SK-N-SH (cell line): ENCODE measurements at regions not wholly inside any gene's neighbourhood (a gene's known extent, or its start where the extent isn't known, plus 50 kb on each side); places are given as distances from the start of the nearest gene placed in this dataset.

Experiments used
- CTCF ChIA-PET: fragments of 300-600, 350-600 bp; formaldehyde crosslinking; extraction: SDS; loops from one replicate; lab custom pipeline; 2021; lab: Yijun Ruan, JAX
- POLR2A ChIA-PET: fragments of 350-600 bp; sonication (Branson Sonifier 250); formaldehyde crosslinking; extraction: SDS; loops from one replicate; lab custom pipeline; 2020; ENCODE audit warnings: antibody characterized with exemption, inconsistent platforms; lab: Yijun Ruan, JAX
- DNase-seq: peaks from one replicate; pipeline ENCODE4 v3.0.0; 2012
- H2AFZ ChIP-seq: fragments of 200-600 bp; sonication (generic); 2 replicates; pipeline ENCODE4 v1.8.1; 2016; ENCODE audit warnings: antibody characterized with exemption, mild to moderate bottlenecking, low read depth
- H3F3A ChIP-seq: fragments of 200-600 bp; sonication (generic); replicated peaks from 2 replicates; pipeline ENCODE3; 2016; ENCODE audit warnings: antibody characterized with exemption, mild to moderate bottlenecking; ENCODE audit not compliant: insufficient read depth
- H3K27ac ChIP-seq, 2 experiments: fragments of 200-500 bp in 1 of 2; fragments of 200-600 bp in 1 of 2; sonication (Bioruptor generic) in 1 of 2; sonication (generic), shearing (Covaris generic) in 1 of 2; 2 replicates each; pipeline versions ENCODE4 v1.5.1 to v1.6.1; 2014 to 2016; ENCODE audit warnings: low read depth in 2 of 2, inconsistent platforms in 1 of 2, low read length in 1 of 2, mild to moderate bottlenecking in 1 of 2, mixed read lengths in 1 of 2
- H3K27me3 ChIP-seq: fragments of 200-600 bp; sonication (generic), shearing (Covaris generic); 2 replicates; pipeline ENCODE4 v1.6.1; 2016; ENCODE audit warnings: mixed run types; ENCODE audit not compliant: insufficient read depth
- H3K36me3 ChIP-seq, 2 experiments: fragments of 200-500 bp in 1 of 2; fragments of 200-600 bp in 1 of 2; sonication (Bioruptor generic) in 1 of 2; sonication (generic) in 1 of 2; replicated peaks in 1 of 2; 2 replicates each; pipeline versions ENCODE3 to v1.5.1; 2014 to 2016; ENCODE audit warnings: low read length in 1 of 2, mild to moderate bottlenecking in 1 of 2; ENCODE audit not compliant: insufficient read depth in 2 of 2, control insufficient read depth in 1 of 2
- H3K4me1 ChIP-seq, 2 experiments: fragments of 200-500 bp in 1 of 2; fragments of 200-600 bp in 1 of 2; sonication (Bioruptor generic) in 1 of 2; sonication (generic), shearing (Covaris generic) in 1 of 2; 2 replicates each; pipeline versions ENCODE4 v1.5.1 to v1.6.1; 2014 to 2016; ENCODE audit warnings: low read depth in 1 of 2, low read length in 1 of 2, mixed run types in 1 of 2; ENCODE audit not compliant: insufficient read depth in 2 of 2, control insufficient read depth in 1 of 2
- H3K4me2 ChIP-seq: fragments of 200-600 bp; sonication (generic), shearing (Covaris generic); 2 replicates; pipeline ENCODE4 v1.6.1; 2017; ENCODE audit warnings: mixed run types
- H3K4me3 ChIP-seq, 2 experiments: fragments of 200-500 bp in 1 of 2; fragments of 200-600 bp in 1 of 2; sonication (Bioruptor generic) in 1 of 2; sonication (generic), shearing (Covaris generic) in 1 of 2; 2 replicates each; pipeline versions ENCODE4 v1.5.1 to v1.8.1; 2014 to 2016; ENCODE audit warnings: low read depth in 2 of 2, inconsistent platforms in 1 of 2, low read length in 1 of 2, mild to moderate bottlenecking in 1 of 2, mixed read lengths in 1 of 2, moderate library complexity in 1 of 2
- H3K79me2 ChIP-seq: fragments of 200-600 bp; sonication (generic); 2 replicates; pipeline ENCODE4 v1.8.1; 2017; ENCODE audit warnings: mild to moderate bottlenecking; ENCODE audit not compliant: insufficient read depth
- H3K9ac ChIP-seq: fragments of 200-600 bp; sonication (generic); 2 replicates; pipeline ENCODE4 v1.6.1; 2017; ENCODE audit warnings: mixed run types
- H3K9me2 ChIP-seq: fragments of 200-600 bp; sonication (generic); 2 replicates; pipeline ENCODE4 v1.6.1; 2017; ENCODE audit warnings: mixed run types
- H3K9me3 ChIP-seq: fragments of 200-600 bp; sonication (generic); 2 replicates; pipeline ENCODE4 v1.6.1; 2017; ENCODE audit warnings: mixed run types, mild to moderate bottlenecking, moderate library complexity
- H4K20me1 ChIP-seq: fragments of 200-600 bp; sonication (generic); 2 replicates; pipeline ENCODE4 v1.6.1; 2017; ENCODE audit warnings: mild to moderate bottlenecking, mixed run types; ENCODE audit not compliant: insufficient read depth
- CHD2 ChIP-seq: fragments of 150-350 bp; IDR thresholded peaks from 2 replicates; pipeline ENCODE4 v1.6.1; 2018; ENCODE audit warnings: low read length; ENCODE audit not compliant: partially characterized antibody
- ELF1 ChIP-seq: IDR thresholded peaks from 2 replicates; pipeline ENCODE4 v1.4.0; 2012
- EP300 ChIP-seq, 2 experiments: IDR thresholded peaks; 2 replicates each; pipeline versions ENCODE4 v1.4.0 to v1.6.1; 2012; ENCODE audit warnings: borderline replicate concordance in 1 of 2, low read depth in 1 of 2, low read length in 1 of 2
- FOXJ3 ChIP-seq: sonication (generic); formaldehyde crosslinking; IDR thresholded peaks from 2 replicates; pipeline ENCODE4 v1.5.1; 2020; ENCODE audit warnings: mild to moderate bottlenecking, missing genetic modification reagents
- MXI1 ChIP-seq: IDR thresholded peaks from 2 replicates; pipeline ENCODE4 v1.6.1; 2012; ENCODE audit warnings: mild to moderate bottlenecking, low read depth, low read length, improper control_type of control experiment
- POLR2AphosphoS5 ChIP-seq: IDR thresholded peaks from 2 replicates; pipeline ENCODE4 v1.6.1; 2012; ENCODE audit warnings: low read depth, low read length
- RAD21 ChIP-seq: IDR thresholded peaks from 2 replicates; pipeline ENCODE4 v1.6.1; 2012; ENCODE audit warnings: mild to moderate bottlenecking, low read length
- RCOR1 ChIP-seq: fragments of 150-350 bp; IDR thresholded peaks from 2 replicates; pipeline ENCODE4 v1.6.1; 2017; ENCODE audit warnings: antibody characterized with exemption, low read length
- REST ChIP-seq: IDR thresholded peaks from 2 replicates; pipeline ENCODE4 v1.6.1; 2012; ENCODE audit warnings: mild to moderate bottlenecking, low read depth, low read length, moderate library complexity
- RFX5 ChIP-seq: IDR thresholded peaks from 2 replicates; pipeline ENCODE4 v1.6.1; 2012; ENCODE audit warnings: mild to moderate bottlenecking, improper control_type of control experiment, low read length
- RXRA ChIP-seq: IDR thresholded peaks from 2 replicates; pipeline ENCODE4 v1.4.0; 2012; ENCODE audit warnings: low read depth, mild to moderate bottlenecking, borderline replicate concordance
- SMC3 ChIP-seq: IDR thresholded peaks from 2 replicates; pipeline ENCODE4 v1.6.1; 2012; ENCODE audit warnings: low read depth, low read length, improper control_type of control experiment
- TCF12 ChIP-seq: IDR thresholded peaks from 2 replicates; pipeline ENCODE4 v1.4.0; 2012
- YY1 ChIP-seq: IDR thresholded peaks from 2 replicates; pipeline ENCODE4 v1.4.0; 2012; ENCODE audit warnings: low read depth, mild to moderate bottlenecking
- WGBS: methylation state at CpG from one replicate; pipeline ENCODE4 v1.1.6; 2017; ENCODE audit warnings: low lambda C conversion rate; 5-methylcytosine and 5-hydroxymethylcytosine counted together
- TF ChIP-seq, protein P1 (sequence below): fragments of 150-350 bp; IDR thresholded peaks from 2 replicates; pipeline ENCODE4 v1.6.1; 2016; ENCODE audit warnings: mild to moderate bottlenecking, low read depth, low read length
- TF ChIP-seq, protein P2 (sequence below): IDR thresholded peaks from 2 replicates; pipeline ENCODE4 v1.4.0; 2012; ENCODE audit warnings: low read depth
- TF ChIP-seq, protein P3 (sequence below): IDR thresholded peaks from 2 replicates; pipeline ENCODE4 v1.4.0; 2012; ENCODE audit warnings: low read depth, borderline replicate concordance
- TF ChIP-seq, protein P4 (sequence below): fragments of 150-350 bp; IDR thresholded peaks from 2 replicates; pipeline ENCODE4 v1.6.1; 2017; ENCODE audit warnings: antibody characterized with exemption, low read length, low read depth, borderline replicate concordance

DNA sequence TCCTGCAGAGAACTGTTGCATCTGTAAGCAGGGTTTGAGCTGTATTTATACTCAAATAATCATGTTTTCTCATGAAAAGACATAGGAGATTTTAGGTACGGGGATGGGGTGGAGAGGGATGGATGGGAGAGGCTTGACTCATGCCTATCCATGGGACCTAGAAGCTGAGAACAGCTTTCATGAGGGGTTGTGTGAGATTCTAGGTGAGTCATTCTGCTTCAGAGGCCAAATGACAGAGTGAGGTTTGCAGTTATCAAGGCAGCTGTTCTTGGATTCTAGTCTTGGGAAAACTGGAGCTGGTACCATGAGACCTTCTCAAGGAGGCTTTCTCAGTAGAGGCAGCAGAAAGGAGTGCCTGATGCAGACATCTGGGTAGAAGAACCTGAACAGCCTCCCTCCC lies 746.9 kb downstream of the TYW1 start:
- ChIA-PET CTCF (interaction anchor here (1.0 to 1.4 kb wide), 4 partner anchors 12 to 46 kb away, joined by 3 read pairs; no protein-coding TSS in a partner anchor), POLR2A (no interaction called here)
- WGBS: 43% methylated on average over 1 of the region's 1 CpG
- no peak overlapping the region for H3K9ac ChIP-seq
- peaks cover 12% of the 10 kb centered on the region; the same call in 1 of the 2 replicates for H3K9me3 ChIP-seq
- no peaks in the 10 kb centered on the region for H3F3A ChIP-seq
- no peaks in the 10 kb centered on the region for H3K4me1 ChIP-seq
- no peaks in the 10 kb centered on the region for H3K9me2 ChIP-seq
- no peak overlapping the region for H2AFZ ChIP-seq
- H3K79me2 ChIP-seq: no peaks in the 10 kb centered on the region
- TF ChIP-seq SMC3: no peak
- TF ChIP-seq, protein P1, sequence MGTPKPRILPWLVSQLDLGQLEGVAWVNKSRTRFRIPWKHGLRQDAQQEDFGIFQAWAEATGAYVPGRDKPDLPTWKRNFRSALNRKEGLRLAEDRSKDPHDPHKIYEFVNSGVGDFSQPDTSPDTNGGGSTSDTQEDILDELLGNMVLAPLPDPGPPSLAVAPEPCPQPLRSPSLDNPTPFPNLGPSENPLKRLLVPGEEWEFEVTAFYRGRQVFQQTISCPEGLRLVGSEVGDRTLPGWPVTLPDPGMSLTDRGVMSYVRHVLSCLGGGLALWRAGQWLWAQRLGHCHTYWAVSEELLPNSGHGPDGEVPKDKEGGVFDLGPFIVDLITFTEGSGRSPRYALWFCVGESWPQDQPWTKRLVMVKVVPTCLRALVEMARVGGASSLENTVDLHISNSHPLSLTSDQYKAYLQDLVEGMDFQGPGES: no peak
- no peak for TF ChIP-seq CHD2
- TF ChIP-seq, protein P2, sequence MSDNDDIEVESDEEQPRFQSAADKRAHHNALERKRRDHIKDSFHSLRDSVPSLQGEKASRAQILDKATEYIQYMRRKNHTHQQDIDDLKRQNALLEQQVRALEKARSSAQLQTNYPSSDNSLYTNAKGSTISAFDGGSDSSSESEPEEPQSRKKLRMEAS: no peak
- no peak for TF ChIP-seq EP300 (IDR thresholded peaks at IDR 0.05; ENCODE audit: borderline replicate concordance in 1 of 2, low read depth in 1 of 2, low read length in 1 of 2)
- no peak for TF ChIP-seq ELF1
- TF ChIP-seq RAD21: no peak
- TF ChIP-seq, protein P3, sequence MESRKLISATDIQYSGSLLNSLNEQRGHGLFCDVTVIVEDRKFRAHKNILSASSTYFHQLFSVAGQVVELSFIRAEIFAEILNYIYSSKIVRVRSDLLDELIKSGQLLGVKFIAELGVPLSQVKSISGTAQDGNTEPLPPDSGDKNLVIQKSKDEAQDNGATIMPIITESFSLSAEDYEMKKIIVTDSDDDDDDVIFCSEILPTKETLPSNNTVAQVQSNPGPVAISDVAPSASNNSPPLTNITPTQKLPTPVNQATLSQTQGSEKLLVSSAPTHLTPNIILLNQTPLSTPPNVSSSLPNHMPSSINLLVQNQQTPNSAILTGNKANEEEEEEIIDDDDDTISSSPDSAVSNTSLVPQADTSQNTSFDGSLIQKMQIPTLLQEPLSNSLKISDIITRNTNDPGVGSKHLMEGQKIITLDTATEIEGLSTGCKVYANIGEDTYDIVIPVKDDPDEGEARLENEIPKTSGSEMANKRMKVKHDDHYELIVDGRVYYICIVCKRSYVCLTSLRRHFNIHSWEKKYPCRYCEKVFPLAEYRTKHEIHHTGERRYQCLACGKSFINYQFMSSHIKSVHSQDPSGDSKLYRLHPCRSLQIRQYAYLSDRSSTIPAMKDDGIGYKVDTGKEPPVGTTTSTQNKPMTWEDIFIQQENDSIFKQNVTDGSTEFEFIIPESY: no peak
- TF ChIP-seq RFX5: no peak
- TF ChIP-seq TCF12: no peak
- TF ChIP-seq, protein P4, sequence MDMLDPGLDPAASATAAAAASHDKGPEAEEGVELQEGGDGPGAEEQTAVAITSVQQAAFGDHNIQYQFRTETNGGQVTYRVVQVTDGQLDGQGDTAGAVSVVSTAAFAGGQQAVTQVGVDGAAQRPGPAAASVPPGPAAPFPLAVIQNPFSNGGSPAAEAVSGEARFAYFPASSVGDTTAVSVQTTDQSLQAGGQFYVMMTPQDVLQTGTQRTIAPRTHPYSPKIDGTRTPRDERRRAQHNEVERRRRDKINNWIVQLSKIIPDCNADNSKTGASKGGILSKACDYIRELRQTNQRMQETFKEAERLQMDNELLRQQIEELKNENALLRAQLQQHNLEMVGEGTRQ: no peak
- no peak for TF ChIP-seq MXI1
- TF ChIP-seq YY1: no peak
- TF ChIP-seq RXRA: no peak
- no peak for TF ChIP-seq REST
- TF ChIP-seq POLR2AphosphoS5: no peak
- TF ChIP-seq RCOR1: no peak
- TF ChIP-seq FOXJ3 (CRISPR knock-in tag): no peak
- no peaks in the 10 kb centered on the region for H3K36me3 ChIP-seq
- DNase-seq: no peak
- no peaks in the 10 kb centered on the region for H3K27me3 ChIP-seq
- H4K20me1 ChIP-seq: no peaks in the 10 kb centered on the region
- H3K27ac ChIP-seq: no peak overlapping the region
- no peak overlapping the region for H3K4me2 ChIP-seq
- no peak overlapping the region for H3K4me3 ChIP-seq
